ENCODE measurements at regions not wholly inside any gene's neighbourhood (a gene's known extent, or its start where the extent isn't known, plus 50 kb on each side); places are given as distances from the start of the nearest gene placed in this dataset.

GRCh38 chr16:52212841-52213240, 334.1 kb downstream of the TOX3 start:
- Histone ChIP-seq H3K27me3 (ENCODE audit: control insufficient read depth, insufficient read depth, low read length) (no peaks in the 10 kb centered on the region), H3K4me2 (ENCODE audit: low read length) (no peak overlapping the region), H3K9me3 (ENCODE audit: control insufficient read depth, low read length) (no peaks in the 10 kb centered on the region), H3K79me2 (no peaks in the 10 kb centered on the region), H3K9ac (no peak overlapping the region), H3K36me3 (ENCODE audit: control insufficient read depth, insufficient read depth, low read length) (no peaks in the 10 kb centered on the region), H3K27ac (no peak overlapping the region), H3K4me3 (ENCODE audit: low read depth, low read length) (no peak overlapping the region), H3K4me1 (no peaks in the 10 kb centered on the region), H2AFZ (no peak overlapping the region)
- no peak for TF ChIP-seq CTCF (IDR thresholded peaks at IDR 0.05)

- H3K79me2 ChIP-seq, result no peaks in the 10 kb centered on the region
- no peaks in the 10 kb centered on the region for H3K9me3 ChIP-seq (ENCODE audit: control insufficient read depth, low read length)
- H3K4me2 ChIP-seq (ENCODE audit: low read length), result no peak overlapping the region
- no peak overlapping the region for H3K27ac ChIP-seq
- TF ChIP-seq CTCF (IDR thresholded peaks at IDR 0.05), result no peak
- H3K9ac ChIP-seq, result no peak overlapping the region
- H3K4me3 ChIP-seq (ENCODE audit: low read depth, low read length), result no peak overlapping the region
- H2AFZ ChIP-seq, result no peak overlapping the region
- H3K36me3 ChIP-seq (ENCODE audit: control insufficient read depth, insufficient read depth, low read length), result no peaks in the 10 kb centered on the region
- no peaks in the 10 kb centered on the region for H3K27me3 ChIP-seq (ENCODE audit: control insufficient read depth, insufficient read depth, low read length)
- H3K4me1 ChIP-seq, result no peaks in the 10 kb centered on the region
Measured at GRCh38 chr16:52209227-52209626, 337.7 kb downstream of the TOX3 start.

GRCh38 chr16:52203096-52203495, 343.8 kb downstream of the TOX3 start:
- no peaks in the 10 kb centered on the region for H3K4me1 ChIP-seq
- H3K36me3 ChIP-seq (ENCODE audit: control insufficient read depth, insufficient read depth, low read length), result no peaks in the 10 kb centered on the region
- H3K27me3 ChIP-seq (ENCODE audit: control insufficient read depth, insufficient read depth, low read length), result no peaks in the 10 kb centered on the region
- H2AFZ ChIP-seq, result no peak overlapping the region
- H3K27ac ChIP-seq, result no peak overlapping the region
- H3K9me3 ChIP-seq (ENCODE audit: control insufficient read depth, low read length), result no peaks in the 10 kb centered on the region
- no peak overlapping the region for H3K4me3 ChIP-seq (ENCODE audit: low read depth, low read length)
- TF ChIP-seq CTCF (IDR thresholded peaks at IDR 0.05), result no peak
- no peaks in the 10 kb centered on the region for H3K79me2 ChIP-seq
- no peak overlapping the region for H3K4me2 ChIP-seq (ENCODE audit: low read length)
- H3K9ac ChIP-seq, result no peak overlapping the region

- H3K4me2 ChIP-seq (ENCODE audit: low read length), result no peak overlapping the region
- H2AFZ ChIP-seq, result no peak overlapping the region
- no peaks in the 10 kb centered on the region for H3K9me3 ChIP-seq (ENCODE audit: control insufficient read depth, low read length)
- H3K4me1 ChIP-seq, result no peaks in the 10 kb centered on the region
- H3K4me3 ChIP-seq (ENCODE audit: low read depth, low read length), result no peak overlapping the region
- H3K79me2 ChIP-seq, result no peaks in the 10 kb centered on the region
- no peak for TF ChIP-seq CTCF (IDR thresholded peaks at IDR 0.05)
- H3K36me3 ChIP-seq (ENCODE audit: control insufficient read depth, insufficient read depth, low read length), result no peaks in the 10 kb centered on the region
- no peaks in the 10 kb centered on the region for H3K27me3 ChIP-seq (ENCODE audit: control insufficient read depth, insufficient read depth, low read length)
- no peak overlapping the region for H3K9ac ChIP-seq
- no peak overlapping the region for H3K27ac ChIP-seq
Measured at GRCh38 chr16:52193441-52193840, 353.5 kb downstream of the TOX3 start.

- H2AFZ ChIP-seq, result peak overlapping the region; percentile 42
- no peak overlapping the region for H3K4me3 ChIP-seq (ENCODE audit: low read depth, low read length)
- H3K27me3 ChIP-seq (ENCODE audit: control insufficient read depth, insufficient read depth, low read length), result no peaks in the 10 kb centered on the region
- no peaks in the 10 kb centered on the region for H3K79me2 ChIP-seq
- no peak overlapping the region for H3K9ac ChIP-seq
- no peak overlapping the region for H3K27ac ChIP-seq
- no peak overlapping the region for H3K4me2 ChIP-seq (ENCODE audit: low read length)
- H3K36me3 ChIP-seq (ENCODE audit: control insufficient read depth, insufficient read depth, low read length), result no peaks in the 10 kb centered on the region
- H3K9me3 ChIP-seq (ENCODE audit: control insufficient read depth, low read length), result no peaks in the 10 kb centered on the region
- H3K4me1 ChIP-seq, result no peaks in the 10 kb centered on the region
- peak; percentile 91 for TF ChIP-seq CTCF (IDR thresholded peaks at IDR 0.05)
Measured at GRCh38 chr16:52191531-52192134, 355.3 kb downstream of the TOX3 start.
